Prostate gland (tissue), 2 donors: ENCODE measurements at regions not wholly inside any gene's neighbourhood (a gene's known extent, or its start where the extent isn't known, plus 50 kb on each side); places are given as distances from the start of the nearest gene placed in this dataset.

ENCODE experiments used
- POLR2AphosphoS5 ChIP-seq: sonication (generic); formaldehyde crosslinking; IDR thresholded peaks from one replicate; pipeline ENCODE4 v1.6.1; 2017; ENCODE audit warnings: antibody characterized with exemption
- TF ChIP-seq, protein P1 (sequence below), 4 experiments: fragments of 200-600 bp in 2 of 4; fragments of 450-650 bp in 2 of 4; sonication (generic) in 2 of 4; IDR thresholded peaks; 1 replicate in 3 of 4; 2 replicates in 1 of 4; pipeline ENCODE4 v1.5.1; 2016 to 2019; ENCODE audit warnings: antibody characterized with exemption in 4 of 4, mild to moderate bottlenecking in 2 of 4, moderate library complexity in 2 of 4

DNA sequence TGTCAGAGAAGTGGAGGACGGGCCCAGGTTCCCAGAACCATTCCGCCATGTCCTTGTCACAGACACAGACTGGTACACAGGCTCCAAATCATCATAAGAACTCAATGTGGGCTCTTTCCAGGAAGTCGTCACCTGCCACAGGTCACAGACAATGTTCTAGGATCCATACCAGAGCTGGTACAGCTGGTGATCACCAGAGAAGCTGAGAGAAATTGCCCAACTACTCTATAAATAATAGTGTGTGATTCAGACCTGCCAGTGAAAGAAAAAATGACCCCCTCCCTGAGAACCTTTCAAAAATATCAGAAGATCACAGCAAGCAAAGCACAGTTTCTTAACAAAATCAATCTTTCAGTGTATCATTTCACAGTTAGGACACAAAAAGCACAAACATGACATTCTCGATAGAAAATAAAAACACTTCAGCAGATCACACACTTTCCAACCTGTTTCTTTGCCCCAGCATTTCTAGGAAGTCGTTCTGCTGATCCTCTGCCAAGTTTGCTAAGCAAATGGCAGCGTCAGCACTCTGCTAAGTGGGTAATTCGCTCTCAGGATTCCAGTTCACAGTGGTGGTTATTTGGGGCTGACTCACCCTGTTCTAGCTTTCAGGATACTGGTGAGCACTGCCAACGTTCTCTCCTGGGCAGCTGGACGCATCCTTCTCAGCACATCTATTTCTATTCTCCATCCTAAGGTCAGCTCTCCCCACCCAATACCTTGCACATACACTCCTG lies 223.3 kb upstream of the SFSWAP start:
- TF ChIP-seq POLR2AphosphoS5: no peak
- TF ChIP-seq, protein P1, sequence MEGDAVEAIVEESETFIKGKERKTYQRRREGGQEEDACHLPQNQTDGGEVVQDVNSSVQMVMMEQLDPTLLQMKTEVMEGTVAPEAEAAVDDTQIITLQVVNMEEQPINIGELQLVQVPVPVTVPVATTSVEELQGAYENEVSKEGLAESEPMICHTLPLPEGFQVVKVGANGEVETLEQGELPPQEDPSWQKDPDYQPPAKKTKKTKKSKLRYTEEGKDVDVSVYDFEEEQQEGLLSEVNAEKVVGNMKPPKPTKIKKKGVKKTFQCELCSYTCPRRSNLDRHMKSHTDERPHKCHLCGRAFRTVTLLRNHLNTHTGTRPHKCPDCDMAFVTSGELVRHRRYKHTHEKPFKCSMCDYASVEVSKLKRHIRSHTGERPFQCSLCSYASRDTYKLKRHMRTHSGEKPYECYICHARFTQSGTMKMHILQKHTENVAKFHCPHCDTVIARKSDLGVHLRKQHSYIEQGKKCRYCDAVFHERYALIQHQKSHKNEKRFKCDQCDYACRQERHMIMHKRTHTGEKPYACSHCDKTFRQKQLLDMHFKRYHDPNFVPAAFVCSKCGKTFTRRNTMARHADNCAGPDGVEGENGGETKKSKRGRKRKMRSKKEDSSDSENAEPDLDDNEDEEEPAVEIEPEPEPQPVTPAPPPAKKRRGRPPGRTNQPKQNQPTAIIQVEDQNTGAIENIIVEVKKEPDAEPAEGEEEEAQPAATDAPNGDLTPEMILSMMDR (IDR thresholded peaks at IDR 0.05): no peak
